Gastrocnemius medialis (tissue), 4 donors: ENCODE measurements at regions not wholly inside any gene's neighbourhood (a gene's known extent, or its start where the extent isn't known, plus 50 kb on each side); places are given as distances from the start of the nearest gene placed in this dataset.

Source experiments
- ATAC-seq, 2 donors: fragments of 150-250 bp; one replicate each; pipeline ENCODE4 v1.9.1; 2016
- DNase-seq, 2 donors: peaks; one replicate each; pipeline ENCODE4 v3.0.0-alpha.2; 2019
- H3K27ac ChIP-seq, 4 donors: fragments of 200-600 bp; sonication (generic); 1 replicate in 1 of 4; 2 replicates in 3 of 4; pipeline ENCODE4 v1.5.1; 2016 to 2018; ENCODE audit warnings: mild to moderate bottlenecking in 2 of 4, moderate library complexity in 1 of 4
- H3K27me3 ChIP-seq, 3 donors: fragments of 200-600 bp; sonication (generic) in 2 of 3; 1 replicate in 1 of 3; 2 replicates in 2 of 3; pipeline versions ENCODE4 v1.5.1 to v1.6.0; 2016 to 2019; ENCODE audit warnings: mild to moderate bottlenecking in 1 of 3, moderate library complexity in 1 of 3
- H3K36me3 ChIP-seq, 2 donors: fragments of 200-600 bp; sonication (generic) in 1 of 2; one replicate each; pipeline ENCODE4 v1.5.1; 2017 to 2018
- H3K4me1 ChIP-seq, 2 donors: fragments of 200-600 bp; sonication (generic) in 1 of 2; one replicate each; pipeline ENCODE4 v1.5.1; 2016 to 2017; ENCODE audit warnings: mild to moderate bottlenecking in 2 of 2
- H3K4me3 ChIP-seq, 4 donors: fragments of 200-600 bp; sonication (generic) in 3 of 4; 1 replicate in 1 of 4; 2 replicates in 3 of 4; pipeline ENCODE4 v1.5.1; 2016 to 2019; ENCODE audit warnings: mild to moderate bottlenecking in 2 of 4
- H3K9me3 ChIP-seq, 3 donors: fragments of 200-600 bp; sonication (generic) in 2 of 3; 1 replicate in 1 of 3; 2 replicates in 2 of 3; pipeline ENCODE4 v1.5.1; 2016 to 2019
- CTCF ChIP-seq, 5 experiments: fragments of 450-650 bp in 3 of 5; fragments of 200-600 bp in 2 of 5; sonication (generic) in 2 of 5; IDR thresholded peaks in 4 of 5; conservative IDR thresholded peaks in 1 of 5; 1 replicate in 4 of 5; 2 replicates in 1 of 5; pipeline ENCODE4 v1.5.1; 2016 to 2019; ENCODE audit warnings: antibody characterized with exemption in 5 of 5, mild to moderate bottlenecking in 3 of 5, moderate library complexity in 3 of 5
- POLR2A ChIP-seq, 2 donors: fragments of 450-650 bp; IDR thresholded peaks; one replicate each; pipeline ENCODE4 v1.6.1; 2017; ENCODE audit warnings: antibody characterized with exemption in 2 of 2, mild to moderate bottlenecking in 2 of 2, moderate library complexity in 2 of 2
- in situ Hi-C, 4 donors: fragments of 200-750 bp; cut with MboI; loops; one replicate each; pipeline versions ENCODE4 v1.15.0 to v1.8.0; 2017; ENCODE audit warnings: low sequenced_read_pairs in 4 of 4
- intact Hi-C: fragments of 100-400 bp; cut with DNase I; formaldehyde crosslinking; loops from one replicate; pipeline ENCODE4 v1.15.1; 2023; ENCODE audit warnings: low total_unique reads

- no peak for TF ChIP-seq POLR2A (IDR thresholded peaks at IDR 0.05)
- TF ChIP-seq CTCF (IDR thresholded peaks at IDR 0.05 in 4 of 5, conservative IDR thresholded peaks at IDR 0.05 in 1 of 5), result no peak
- intact Hi-C loops, result no loop called here
- no peaks in the 10 kb centered on the region for H3K9me3 ChIP-seq
- no peaks in the 10 kb centered on the region for H3K4me1 ChIP-seq
- DNase-seq, result no peak
- H3K27me3 ChIP-seq, result no peaks in the 10 kb centered on the region
- H3K4me3 ChIP-seq, result no peak overlapping the region
- no peak for ATAC-seq
- H3K36me3 ChIP-seq, result no peaks in the 10 kb centered on the region
- in situ Hi-C loops, result no loop called here
- no peak overlapping the region for H3K27ac ChIP-seq
These were observed 687.6 kb downstream of the DCDC2C start for GRCh38 chr2:4391013-4391412.

GRCh38 chr2:4404363-4404762 is 701.0 kb downstream of the DCDC2C start:
- intact Hi-C loops, result no loop called here
- Histone ChIP-seq H3K27ac (no peak overlapping the region), H3K36me3 (no peaks in the 10 kb centered on the region), H3K4me3 (no peak overlapping the region), H3K27me3 (no peaks in the 10 kb centered on the region), H3K9me3 (no peaks in the 10 kb centered on the region), H3K4me1 (no peaks in the 10 kb centered on the region)
- no peak for ATAC-seq
- in situ Hi-C loops, result no loop called here
- no peak for DNase-seq
- no peak for TF ChIP-seq CTCF (IDR thresholded peaks at IDR 0.05 in 4 of 5, conservative IDR thresholded peaks at IDR 0.05 in 1 of 5)
- TF ChIP-seq POLR2A (IDR thresholded peaks at IDR 0.05), result no peak

- Histone ChIP-seq H3K4me3 (no peak overlapping the region), H3K27ac (no peak overlapping the region), H3K9me3 (no peaks in the 10 kb centered on the region), H3K27me3 (no peaks in the 10 kb centered on the region), H3K36me3 (no peaks in the 10 kb centered on the region), H3K4me1 (no peaks in the 10 kb centered on the region)
- DNase-seq (no peak), ATAC-seq (no peak)
- TF ChIP-seq POLR2A (IDR thresholded peaks at IDR 0.05), result no peak
- TF ChIP-seq CTCF (IDR thresholded peaks at IDR 0.05 in 4 of 5, conservative IDR thresholded peaks at IDR 0.05 in 1 of 5), result no peak
- intact Hi-C loops (no loop called here), in situ Hi-C loops (no loop called here)
These were observed 704.9 kb downstream of the DCDC2C start for GRCh38 chr2:4408321-4408720.

GRCh38 chr2:4412637-4413187 is 709.3 kb downstream of the DCDC2C start:
- in situ Hi-C loops, result no loop called here

More at GRCh38 chr2:4412637-4413187, 709.3 kb downstream of the DCDC2C start:
- TF ChIP-seq CTCF (IDR thresholded peaks at IDR 0.05 in 4 of 5, conservative IDR thresholded peaks at IDR 0.05 in 1 of 5), result no peak
- TF ChIP-seq POLR2A (IDR thresholded peaks at IDR 0.05), result no peak
- ATAC-seq, result no peak
- no peaks in the 10 kb centered on the region for H3K4me1 ChIP-seq
- H3K4me3 ChIP-seq, result no peak overlapping the region
- no peak overlapping the region for H3K27ac ChIP-seq
- intact Hi-C loops, result no loop called here
- DNase-seq, result no peak
- no peaks in the 10 kb centered on the region for H3K27me3 ChIP-seq
- no peaks in the 10 kb centered on the region for H3K9me3 ChIP-seq
- no peaks in the 10 kb centered on the region for H3K36me3 ChIP-seq
